Common myeloid progenitor, CD34-positive (primary cell): ENCODE measurements at regions not wholly inside any gene's neighbourhood (a gene's known extent, or its start where the extent isn't known, plus 50 kb on each side); places are given as distances from the start of the nearest gene placed in this dataset.
A peak's percentile ranks its signal among the peaks of the same experiment; 100 is the strongest.

Experiments
- CTCF ChIA-PET: fragments of 350-600 bp; sonication (Branson Sonifier 250); formaldehyde crosslinking; loops from one replicate; lab custom pipeline; 2021; ENCODE audit warnings: antibody characterized with exemption; lab: Charles Lee
- POLR2A ChIA-PET: fragments of 350-600 bp; sonication (Branson Sonifier 250); formaldehyde crosslinking; loops from one replicate; lab custom pipeline; 2021; ENCODE audit warnings: antibody characterized with exemption; lab: Charles Lee
- DNase-seq, 3 donors: peaks; one replicate each; pipeline versions ENCODE4 v3.0.0 to v3.0.0-alpha.2; 2013
- H3K27ac ChIP-seq, 2 experiments: 1 replicate in 1 of 2; 2 replicates in 1 of 2; pipeline ENCODE4 v1.7.0; 2013; ENCODE audit warnings: inconsistent platforms in 2 of 2, low read length in 2 of 2, mild to moderate bottlenecking in 2 of 2, low read depth in 1 of 2, moderate library complexity in 1 of 2; ENCODE audit not compliant: severe bottlenecking in 2 of 2, insufficient read depth in 1 of 2, poor library complexity in 1 of 2
- H3K27me3 ChIP-seq, 5 experiments: replicated peaks in 2 of 5; 1 replicate in 3 of 5; 2 replicates in 2 of 5; pipeline versions ENCODE4 v1.6.1 to v1.7.0; 2013; ENCODE audit warnings: low read length in 4 of 5, mild to moderate bottlenecking in 2 of 5, moderate library complexity in 2 of 5, inconsistent platforms in 1 of 5; ENCODE audit not compliant: insufficient read depth in 5 of 5, control insufficient read depth in 4 of 5
- H3K36me3 ChIP-seq, 4 experiments: 1 replicate in 2 of 4; 2 replicates in 2 of 4; pipeline versions ENCODE4 v1.6.1 to v1.7.0; 2013; ENCODE audit warnings: low read length in 3 of 4, control low read depth in 1 of 4, mild to moderate bottlenecking in 1 of 4; ENCODE audit not compliant: control insufficient read depth in 4 of 4, insufficient read depth in 4 of 4
- H3K4me1 ChIP-seq, 4 experiments: 1 replicate in 3 of 4; 2 replicates in 1 of 4; pipeline versions ENCODE4 v1.6.1 to v1.7.1; 2013; ENCODE audit warnings: low read length in 3 of 4, mild to moderate bottlenecking in 3 of 4, control low read depth in 1 of 4, inconsistent platforms in 1 of 4, moderate library complexity in 1 of 4; ENCODE audit not compliant: control insufficient read depth in 4 of 4, insufficient read depth in 4 of 4; ENCODE audit errors: control extremely low read depth in 1 of 4
- H3K4me3 ChIP-seq, 7 experiments: 1 replicate in 4 of 7; 2 replicates in 3 of 7; pipeline versions ENCODE4 v1.5.1 to v1.7.0; 2013; ENCODE audit warnings: mild to moderate bottlenecking in 7 of 7, low read length in 6 of 7, moderate library complexity in 6 of 7, inconsistent platforms in 2 of 7, low read depth in 2 of 7, control low read depth in 1 of 7; ENCODE audit not compliant: insufficient read depth in 4 of 7, control insufficient read depth in 1 of 7; ENCODE audit errors: extremely low read depth in 1 of 7
- H3K9me3 ChIP-seq, 5 experiments: 1 replicate in 4 of 5; 2 replicates in 1 of 5; pipeline versions ENCODE4 v1.6.1 to v1.7.1; 2013; ENCODE audit warnings: low read length in 4 of 5, mild to moderate bottlenecking in 2 of 5, inconsistent platforms in 1 of 5, low read depth in 1 of 5, moderate library complexity in 1 of 5; ENCODE audit not compliant: control insufficient read depth in 4 of 5, insufficient read depth in 2 of 5; ENCODE audit errors: control extremely low read depth in 1 of 5
- WGBS: methylation state at CpG from one replicate; pipeline ENCODE4 v1.1.5; 2013; ENCODE audit not compliant: insufficient coverage; 5-methylcytosine and 5-hydroxymethylcytosine counted together

DNA sequence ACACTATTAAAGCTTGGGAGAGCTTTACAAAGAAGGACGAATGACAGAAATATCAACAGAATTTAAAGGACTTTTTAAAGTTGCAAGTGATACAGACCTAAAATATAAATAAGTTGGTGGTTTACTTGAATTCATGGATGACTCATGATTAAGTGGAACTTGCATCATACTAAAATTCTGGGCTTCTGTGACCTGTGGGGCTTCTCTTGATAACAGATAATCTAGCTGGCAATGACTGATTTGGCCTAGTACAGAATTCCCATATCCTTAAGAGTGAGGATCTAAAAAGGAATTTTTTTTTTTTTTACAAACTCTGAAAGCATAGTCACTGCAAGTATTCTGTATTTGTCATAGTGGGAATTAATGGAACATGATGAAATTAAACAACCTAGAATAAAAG lies 543.7 kb upstream of the SGCD start:
- Histone ChIP-seq H3K4me3 (no peak overlapping the region), H3K27me3 (no peaks in the 10 kb centered on the region), H3K27ac (no peak overlapping the region), H3K4me1 (no peaks in the 10 kb centered on the region), H3K36me3 (no peaks in the 10 kb centered on the region), H3K9me3 (peaks cover 0 to 2% (median 0%) of the 10 kb centered on the region in 5 experiments)
- no CpG with 5 or more reads among the region's 1 CpG for WGBS
- DNase-seq = no peak
- ChIA-PET POLR2A (no interaction called here), CTCF (no interaction called here)

DNA sequence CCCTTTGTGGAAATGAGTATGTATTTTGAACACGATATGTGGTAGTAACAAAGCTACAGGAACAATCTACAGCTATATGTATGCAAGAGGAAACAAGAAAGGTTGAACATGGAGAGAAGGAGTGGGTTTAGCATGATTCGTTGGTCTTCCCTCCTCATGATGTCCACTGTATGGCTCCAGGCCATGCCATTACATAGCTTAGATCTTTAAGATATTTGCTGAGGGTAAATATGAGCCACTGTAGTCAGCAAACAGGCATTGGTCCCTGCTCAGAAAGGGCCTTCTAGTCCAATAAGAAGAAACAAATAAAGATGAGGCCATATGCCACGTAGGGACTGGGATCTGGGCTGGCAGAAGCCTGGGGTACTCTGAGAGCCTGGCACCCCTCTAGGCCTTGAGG lies 543.2 kb upstream of the SGCD start:
- Histone ChIP-seq H3K27ac (no peak overlapping the region), H3K4me3 (no peak overlapping the region), H3K4me1 (no peaks in the 10 kb centered on the region), H3K36me3 (no peaks in the 10 kb centered on the region), H3K9me3 (peaks cover 0 to 2% (median 0%) of the 10 kb centered on the region in 5 experiments), H3K27me3 (no peaks in the 10 kb centered on the region)
- DNase-seq = no peak
- POLR2A ChIA-PET = no interaction called here
- 55% methylated on average over 2 of the region's 3 CpGs for WGBS
- CTCF ChIA-PET = interaction anchor here (1.2 kb wide), 1 partner anchor 38 kb away, joined by 4 read pairs; no protein-coding TSS in a partner anchor

DNA sequence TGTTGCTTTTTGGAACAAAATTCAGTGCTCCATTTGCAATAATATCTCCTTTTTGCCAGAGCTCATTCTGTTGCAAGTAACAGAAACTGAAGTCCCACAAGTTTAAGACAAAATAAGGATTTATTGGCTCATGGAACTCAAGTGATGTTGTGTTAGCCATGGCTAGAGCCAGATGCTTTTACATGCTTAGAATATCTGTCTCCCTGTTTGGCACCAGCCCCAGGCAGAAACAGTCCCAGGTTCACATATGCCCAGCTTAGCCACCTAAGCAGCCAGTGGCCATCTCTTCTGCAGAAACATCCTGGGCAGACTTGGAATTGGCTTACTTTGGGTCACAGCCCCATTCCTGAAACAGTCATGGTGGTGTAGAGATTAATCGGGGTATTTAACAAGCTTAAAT lies 540.9 kb upstream of the SGCD start:
- DNase-seq = no peak
- Histone ChIP-seq H3K4me3 (no peak overlapping the region), H3K4me1 (no peaks in the 10 kb centered on the region), H3K27me3 (no peaks in the 10 kb centered on the region), H3K36me3 (no peaks in the 10 kb centered on the region), H3K27ac (no peak overlapping the region), H3K9me3 (peaks cover 0 to 1% (median 0%) of the 10 kb centered on the region in 5 experiments)
- 100% methylated on average over 1 of the region's 1 CpG for WGBS
- ChIA-PET CTCF (no interaction called here), POLR2A (no interaction called here)

DNA sequence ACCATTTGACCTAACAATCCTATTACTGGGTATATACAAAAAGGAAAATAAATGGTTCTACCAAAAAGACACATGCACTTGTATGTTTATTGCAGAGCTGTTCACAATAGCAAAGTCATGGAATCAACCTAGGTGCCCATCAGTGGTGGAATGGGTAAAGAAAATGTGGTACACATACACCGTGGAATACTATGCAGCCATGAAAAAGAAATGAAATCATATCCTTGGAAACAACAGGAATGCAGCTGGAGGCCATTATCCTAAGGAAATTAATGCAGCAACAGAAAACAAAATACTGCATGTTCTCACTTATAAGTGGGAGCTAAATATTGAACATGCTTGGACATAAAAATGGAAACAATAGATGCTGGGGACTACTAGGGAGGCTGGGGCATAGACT lies 534.1 kb upstream of the SGCD start:
- no peaks in the 10 kb centered on the region for H3K36me3 ChIP-seq
- WGBS = 100% methylated on average over 1 of the region's 1 CpG
- no peaks in the 10 kb centered on the region for H3K4me1 ChIP-seq
- H3K27ac ChIP-seq = no peak overlapping the region
- ChIA-PET CTCF (no interaction called here), POLR2A (no interaction called here)
- H3K4me3 ChIP-seq = no peak overlapping the region
- H3K9me3 ChIP-seq = peaks cover 3 to 24% (median 5%) of the 10 kb centered on the region in 5 experiments
- H3K27me3 ChIP-seq = no peaks in the 10 kb centered on the region
- DNase-seq = no peak

DNA sequence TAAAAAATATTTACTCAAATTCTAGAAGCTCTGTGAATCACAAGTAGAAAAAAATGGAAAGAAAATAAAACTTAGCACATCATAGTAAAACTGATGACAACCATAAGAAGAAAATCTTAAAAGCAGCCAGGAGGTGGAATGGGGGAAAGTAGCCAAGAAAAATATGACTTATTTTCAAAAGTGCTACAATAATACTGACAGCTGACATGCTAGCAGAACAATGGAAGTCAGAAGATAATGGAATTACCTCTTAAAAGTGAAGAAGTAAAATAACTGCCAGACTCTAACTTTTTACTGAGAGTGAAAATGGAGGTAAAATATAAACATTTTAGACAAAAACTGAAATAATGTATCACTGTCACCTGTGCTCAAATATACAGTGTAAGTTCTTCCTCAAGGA lies 532.2 kb upstream of the SGCD start:
- no peaks in the 10 kb centered on the region for H3K4me1 ChIP-seq
- ChIA-PET POLR2A (no interaction called here), CTCF (no interaction called here)
- no peaks in the 10 kb centered on the region for H3K27me3 ChIP-seq
- DNase-seq = peak; percentile 1 to 4 (median 1)
- H3K4me3 ChIP-seq = no peak overlapping the region
- no peak overlapping the region for H3K27ac ChIP-seq
- peaks cover 3 to 24% (median 5%) of the 10 kb centered on the region in 5 experiments for H3K9me3 ChIP-seq
- H3K36me3 ChIP-seq = no peaks in the 10 kb centered on the region

DNA sequence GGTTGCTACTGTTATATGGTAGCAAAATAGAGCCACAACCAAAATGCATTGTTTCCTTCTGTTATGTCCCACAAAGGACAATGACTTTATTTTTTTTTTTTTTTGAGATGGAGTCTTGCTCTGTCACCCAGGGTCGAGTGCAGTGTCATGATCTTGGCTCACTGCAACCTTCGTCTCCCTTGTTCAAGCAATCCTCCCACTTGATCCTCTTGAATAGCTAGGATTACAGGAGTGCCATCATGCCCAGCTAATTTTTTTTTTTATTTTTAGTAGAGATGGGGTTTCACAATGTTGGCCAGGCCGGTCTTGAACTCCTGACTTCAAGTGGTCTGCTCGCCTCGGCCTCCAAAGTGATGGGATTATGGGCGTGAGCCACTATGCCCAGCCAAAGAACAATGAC lies 527.7 kb upstream of the SGCD start:
- no peak for DNase-seq
- 82% methylated on average over 2 of the region's 6 CpGs for WGBS
- ChIA-PET POLR2A (no interaction called here), CTCF (no interaction called here)
- Histone ChIP-seq H3K4me3 (no peak overlapping the region), H3K36me3 (no peaks in the 10 kb centered on the region), H3K4me1 (no peaks in the 10 kb centered on the region), H3K27ac (no peak overlapping the region), H3K27me3 (no peaks in the 10 kb centered on the region), H3K9me3 (peaks cover 0 to 13% (median 2%) of the 10 kb centered on the region in 5 experiments)

DNA sequence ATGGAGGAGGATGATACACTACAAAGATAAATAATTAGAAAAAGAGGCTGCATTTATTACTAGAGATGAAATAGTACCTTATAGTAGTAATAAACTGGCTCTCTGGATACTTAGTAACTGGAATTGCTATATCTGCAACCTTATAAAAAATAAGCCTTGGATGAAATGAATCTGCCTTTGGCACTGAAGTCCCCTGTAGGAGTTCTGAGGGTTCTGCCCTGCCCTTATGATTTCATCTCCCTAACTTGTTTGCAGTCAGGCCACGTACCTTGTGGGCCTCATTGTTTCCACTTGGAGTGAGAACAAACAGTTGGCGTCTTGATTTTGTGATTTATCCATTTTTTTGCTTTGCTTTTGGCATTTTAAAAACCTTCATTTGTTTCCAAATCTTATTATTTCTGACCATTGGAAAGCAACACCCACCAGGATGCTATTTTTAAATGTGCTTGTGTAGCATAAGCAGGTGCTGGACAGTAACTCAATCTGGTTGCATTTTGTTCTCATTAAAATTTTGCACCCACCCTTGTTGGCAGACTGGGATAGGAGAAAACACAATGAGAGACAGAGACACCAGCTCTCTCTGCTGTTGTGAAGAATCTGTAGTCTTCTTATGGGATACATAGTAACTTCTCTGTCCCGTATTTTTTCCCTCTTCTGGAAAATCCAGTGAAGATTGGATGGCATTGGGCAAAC lies 518.9 kb upstream of the SGCD start:
- H3K27me3 ChIP-seq = no peaks in the 10 kb centered on the region
- CTCF ChIA-PET = no interaction called here
- 100% methylated on average over 1 of the region's 3 CpGs for WGBS

More for the DNA sequence above, 518.9 kb upstream of the SGCD start:
- POLR2A ChIA-PET = no interaction called here
- Histone ChIP-seq H3K4me3 (no peak overlapping the region), H3K36me3 (no peaks in the 10 kb centered on the region), H3K27ac (no peak overlapping the region), H3K9me3 (no peaks in the 10 kb centered on the region), H3K4me1 (no peaks in the 10 kb centered on the region)
- no peak for DNase-seq
